ENCODE measurements at regions not wholly inside any gene's neighbourhood (a gene's known extent, or its start where the extent isn't known, plus 50 kb on each side); places are given as distances from the start of the nearest gene placed in this dataset.

DNA sequence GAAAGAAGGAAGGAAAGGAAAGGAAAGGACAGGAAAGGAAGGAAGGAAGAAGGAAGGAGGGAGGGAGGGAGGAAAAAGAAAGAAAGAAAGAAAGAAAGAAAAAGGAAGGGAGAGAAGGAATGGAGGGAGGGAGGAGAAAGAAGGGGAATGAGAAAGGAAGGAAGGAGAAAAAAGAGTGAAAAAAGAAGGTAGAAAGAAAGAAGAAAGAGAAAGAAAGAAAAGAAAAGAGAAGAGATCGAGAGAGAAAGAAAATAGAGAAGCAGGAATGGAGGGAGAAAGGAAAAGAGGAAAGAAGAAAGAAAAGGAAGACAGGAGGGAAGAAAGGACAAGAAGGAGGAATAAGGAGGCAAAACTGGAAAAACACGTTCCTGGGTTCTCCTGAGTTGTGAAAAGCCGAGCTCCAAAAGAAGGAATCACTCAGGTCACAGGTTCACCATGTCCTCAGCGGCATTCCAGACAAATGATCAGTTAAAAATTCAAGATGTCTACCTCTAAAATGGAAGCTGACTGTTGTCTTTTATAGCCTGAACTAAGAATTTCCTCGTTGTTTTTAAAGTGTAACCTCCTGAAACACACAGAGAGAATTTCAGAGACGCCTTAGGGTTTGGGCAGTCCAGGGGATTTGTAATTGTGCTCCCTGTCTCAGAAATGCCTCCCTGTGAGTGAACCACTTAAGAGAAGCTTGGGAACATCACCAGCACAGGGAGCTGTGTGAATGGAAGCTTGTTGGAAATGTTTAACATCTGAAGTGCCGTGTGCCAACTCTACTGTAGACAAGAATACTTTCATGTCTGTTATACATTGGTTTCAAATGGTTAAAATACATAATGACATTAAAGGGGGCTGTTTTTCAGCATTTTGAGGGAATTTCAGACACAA is 80.7 kb downstream of the INHBA start:
- Mint-ChIP-seq H3K4me1 (no peaks in the 10 kb centered on the region), H3K27ac (no peak overlapping the region), H3K27me3 (ENCODE audit: low read depth in 3 of 3) (peaks cover 0 to 1% (median 0%) of the 10 kb centered on the region in 3 donors), H3K36me3 (no peaks in the 10 kb centered on the region), H3K9me3 (peaks cover 2 to 8% (median 4%) of the 10 kb centered on the region in 7 donors), H3K4me3 (no peak overlapping the region)
- TF ChIP-seq, protein P1, sequence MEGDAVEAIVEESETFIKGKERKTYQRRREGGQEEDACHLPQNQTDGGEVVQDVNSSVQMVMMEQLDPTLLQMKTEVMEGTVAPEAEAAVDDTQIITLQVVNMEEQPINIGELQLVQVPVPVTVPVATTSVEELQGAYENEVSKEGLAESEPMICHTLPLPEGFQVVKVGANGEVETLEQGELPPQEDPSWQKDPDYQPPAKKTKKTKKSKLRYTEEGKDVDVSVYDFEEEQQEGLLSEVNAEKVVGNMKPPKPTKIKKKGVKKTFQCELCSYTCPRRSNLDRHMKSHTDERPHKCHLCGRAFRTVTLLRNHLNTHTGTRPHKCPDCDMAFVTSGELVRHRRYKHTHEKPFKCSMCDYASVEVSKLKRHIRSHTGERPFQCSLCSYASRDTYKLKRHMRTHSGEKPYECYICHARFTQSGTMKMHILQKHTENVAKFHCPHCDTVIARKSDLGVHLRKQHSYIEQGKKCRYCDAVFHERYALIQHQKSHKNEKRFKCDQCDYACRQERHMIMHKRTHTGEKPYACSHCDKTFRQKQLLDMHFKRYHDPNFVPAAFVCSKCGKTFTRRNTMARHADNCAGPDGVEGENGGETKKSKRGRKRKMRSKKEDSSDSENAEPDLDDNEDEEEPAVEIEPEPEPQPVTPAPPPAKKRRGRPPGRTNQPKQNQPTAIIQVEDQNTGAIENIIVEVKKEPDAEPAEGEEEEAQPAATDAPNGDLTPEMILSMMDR (IDR thresholded peaks at IDR 0.05): no peak
- Histone ChIP-seq H3K79me2 (ENCODE audit: insufficient read depth, low read length) (no peaks in the 10 kb centered on the region), H3K27ac (ENCODE audit: low read depth in 1 of 2, low read length in 2 of 2) (no peak overlapping the region), H3K4me3 (replicated peaks in 1 of 3; ENCODE audit: low read depth in 2 of 3, low read length in 3 of 3) (no peak overlapping the region), H3K9ac (ENCODE audit: insufficient read depth, low read length, poor library complexity, severe bottlenecking) (no peak overlapping the region), H2AFZ (ENCODE audit: insufficient read depth, low read depth, low read length, poor library complexity, severe bottlenecking) (no peak overlapping the region), H4K20me1 (ENCODE audit: insufficient read depth, low read length) (no peaks in the 10 kb centered on the region), H3K4me2 (replicated peaks; ENCODE audit: extremely low read depth, low read length, poor library complexity, severe bottlenecking) (no peak overlapping the region), H3K27me3 (ENCODE audit: control insufficient read depth in 2 of 2, insufficient read depth in 2 of 2, low read length in 2 of 2) (no peaks in the 10 kb centered on the region), H3K36me3 (replicated peaks in 1 of 2; ENCODE audit: control insufficient read depth in 1 of 2, insufficient read depth in 2 of 2, low read length in 2 of 2) (no peaks in the 10 kb centered on the region), H3K9me3 (replicated peaks in 1 of 2; ENCODE audit: control insufficient read depth in 1 of 2, insufficient read depth in 1 of 2, low read length in 2 of 2) (no peaks in the 10 kb centered on the region), H3K4me1 (ENCODE audit: control insufficient read depth in 1 of 2, insufficient read depth in 2 of 2, low read length in 2 of 2) (no peaks in the 10 kb centered on the region)
- intact Hi-C loops (cut with micrococcal nuclease): no loop called here
- DNase-seq: no peak
- WGBS (ENCODE audit: insufficient coverage): 92% methylated on average over 5 of the region's 7 CpGs

DNA sequence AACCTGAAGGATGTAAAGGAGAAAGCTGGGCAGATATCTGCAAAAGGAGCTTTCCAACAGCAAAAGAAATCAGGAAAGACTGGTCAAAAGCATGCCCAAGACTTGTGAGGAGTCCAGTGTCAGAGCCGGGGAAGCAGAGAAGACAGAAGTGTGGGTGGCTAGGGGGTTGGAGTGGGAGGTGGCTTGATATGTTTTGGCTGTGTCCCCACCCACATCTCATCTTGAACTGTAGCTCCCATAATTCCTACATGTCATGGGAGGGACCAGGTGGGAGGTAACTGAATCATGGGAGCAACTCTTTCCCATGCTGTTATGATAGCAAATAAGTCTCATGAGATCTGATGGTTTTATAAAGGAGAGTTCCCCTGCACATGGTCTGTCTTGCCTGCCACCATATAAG is 84.9 kb downstream of the INHBA start:
- no peaks in the 10 kb centered on the region for H3K36me3 ChIP-seq (replicated peaks in 1 of 2; ENCODE audit: control insufficient read depth in 1 of 2, insufficient read depth in 2 of 2, low read length in 2 of 2)

More for the DNA sequence above, 84.9 kb downstream of the INHBA start:
- H3K27me3 ChIP-seq (ENCODE audit: control insufficient read depth in 2 of 2, insufficient read depth in 2 of 2, low read length in 2 of 2): no peaks in the 10 kb centered on the region
- Mint-ChIP-seq H3K27me3 (ENCODE audit: low read depth in 3 of 3) (peaks cover 0 to 1% (median 0%) of the 10 kb centered on the region in 3 donors), H3K36me3 (no peaks in the 10 kb centered on the region), H3K9me3 (peaks cover 2 to 11% (median 4%) of the 10 kb centered on the region in 7 donors), H3K27ac (no peak overlapping the region), H3K4me3 (no peak overlapping the region), H3K4me1 (no peaks in the 10 kb centered on the region)
- H4K20me1 ChIP-seq (ENCODE audit: insufficient read depth, low read length): no peaks in the 10 kb centered on the region
- DNase-seq: no peak
- H3K4me3 ChIP-seq (replicated peaks in 1 of 3; ENCODE audit: low read depth in 2 of 3, low read length in 3 of 3): no peak overlapping the region
- TF ChIP-seq, protein P1 (IDR thresholded peaks at IDR 0.05): no peak
- WGBS (ENCODE audit: insufficient coverage): no CpG with 5 or more reads among the region's 1 CpG
- H3K79me2 ChIP-seq (ENCODE audit: insufficient read depth, low read length): no peaks in the 10 kb centered on the region
- H3K4me1 ChIP-seq (ENCODE audit: control insufficient read depth in 1 of 2, insufficient read depth in 2 of 2, low read length in 2 of 2): no peaks in the 10 kb centered on the region
- intact Hi-C loops (cut with micrococcal nuclease): no loop called here
- H3K9ac ChIP-seq (ENCODE audit: insufficient read depth, low read length, poor library complexity, severe bottlenecking): no peak overlapping the region
- H3K27ac ChIP-seq (ENCODE audit: low read depth in 1 of 2, low read length in 2 of 2): no peak overlapping the region
- no peaks in the 10 kb centered on the region for H3K9me3 ChIP-seq (replicated peaks in 1 of 2; ENCODE audit: control insufficient read depth in 1 of 2, insufficient read depth in 1 of 2, low read length in 2 of 2)
- no peak overlapping the region for H2AFZ ChIP-seq (ENCODE audit: insufficient read depth, low read depth, low read length, poor library complexity, severe bottlenecking)
- no peak overlapping the region for H3K4me2 ChIP-seq (replicated peaks; ENCODE audit: extremely low read depth, low read length, poor library complexity, severe bottlenecking)

Measured in CD14-positive monocyte (primary cell).